MM.1S (cell line): ENCODE measurements at regions not wholly inside any gene's neighbourhood (a gene's known extent, or its start where the extent isn't known, plus 50 kb on each side); places are given as distances from the start of the nearest gene placed in this dataset.
"Not testable (repeated sequence)": the region's sequence is repeated elsewhere in the genome, so short reads cannot be mapped to it uniquely, and the experiment has no call there.

Source experiments
- DNase-seq: peaks from one replicate; pipeline ENCODE4 v3.0.0-alpha.2; 2015
- H2AFZ ChIP-seq: fragments of 300-600 bp; sonication (generic); 2 replicates; pipeline ENCODE4 v1.6.0; 2016; ENCODE audit warnings: antibody characterized with exemption, low read length
- H3F3A ChIP-seq: fragments of 300-600 bp; sonication (generic); 2 replicates; pipeline ENCODE4 v1.6.1; 2016; ENCODE audit warnings: mild to moderate bottlenecking, antibody characterized with exemption, low read length, moderate library complexity, mixed read lengths; ENCODE audit not compliant: insufficient read depth
- H3K27ac ChIP-seq: fragments of 300-600 bp; sonication (generic); 2 replicates; pipeline ENCODE4 v1.5.1; 2016; ENCODE audit warnings: mild to moderate bottlenecking, low read length
- H3K27me3 ChIP-seq: fragments of 300-600 bp; sonication (generic); replicated peaks from 2 replicates; pipeline ENCODE4 v1.6.0; 2016; ENCODE audit warnings: low read length; ENCODE audit not compliant: insufficient read depth
- H3K36me3 ChIP-seq: fragments of 300-600 bp; sonication (generic); replicated peaks from 2 replicates; pipeline ENCODE4 v1.6.1; 2016; ENCODE audit warnings: mild to moderate bottlenecking, low read length, mixed read lengths; ENCODE audit not compliant: insufficient read depth
- H3K4me1 ChIP-seq: fragments of 300-600 bp; sonication (generic); 2 replicates; pipeline ENCODE4 v1.6.1; 2016; ENCODE audit warnings: low read length, mixed read lengths
- H3K4me2 ChIP-seq: fragments of 300-600 bp; sonication (generic); 2 replicates; pipeline ENCODE4 v1.6.0; 2016; ENCODE audit warnings: low read depth, low read length
- H3K4me3 ChIP-seq: fragments of 300-600 bp; sonication (generic); 2 replicates; pipeline ENCODE4 v1.5.1; 2016; ENCODE audit warnings: low read length, mixed read lengths
- H3K79me2 ChIP-seq: fragments of 300-600 bp; sonication (generic); 2 replicates; pipeline ENCODE4 v1.6.1; 2016; ENCODE audit warnings: mixed run types, low read length, mixed read lengths
- H3K9ac ChIP-seq: fragments of 300-600 bp; sonication (generic); 2 replicates; pipeline ENCODE4 v1.6.1; 2016; ENCODE audit warnings: low read length, mixed read lengths
- H3K9me2 ChIP-seq: fragments of 300-600 bp; sonication (generic); replicated peaks from 2 replicates; pipeline ENCODE4 v1.6.1; 2016; ENCODE audit warnings: mild to moderate bottlenecking, low read length, mixed read lengths; ENCODE audit not compliant: insufficient read depth
- H3K9me3 ChIP-seq: fragments of 300-600 bp; sonication (generic); replicated peaks from 2 replicates; pipeline ENCODE4 v1.6.1; 2016; ENCODE audit warnings: mild to moderate bottlenecking, low read length, mixed read lengths; ENCODE audit not compliant: insufficient read depth
- H4K20me1 ChIP-seq: fragments of 300-600 bp; sonication (generic); 2 replicates; pipeline ENCODE4 v1.6.1; 2016; ENCODE audit warnings: mild to moderate bottlenecking, low read length, moderate library complexity, mixed read lengths; ENCODE audit not compliant: insufficient read depth
- EZH2 ChIP-seq: fragments of 300-600 bp; sonication (generic); optimal IDR thresholded peaks from 2 replicates; pipeline ENCODE3; 2017; ENCODE audit warnings: low read depth, mild to moderate bottlenecking, antibody characterized with exemption, low read length, mixed read lengths
- EZH2phosphoT487 ChIP-seq: fragments of 300-600 bp; sonication (generic); IDR thresholded peaks from 2 replicates; pipeline ENCODE4 v1.6.1; 2018; ENCODE audit warnings: antibody characterized with exemption, low read length
- TF ChIP-seq, protein P1 (sequence below): fragments of 300-600 bp; sonication (generic); IDR thresholded peaks from 2 replicates; pipeline ENCODE4 v1.5.1; 2016; ENCODE audit warnings: antibody characterized with exemption, low read length, mixed read lengths

DNA sequence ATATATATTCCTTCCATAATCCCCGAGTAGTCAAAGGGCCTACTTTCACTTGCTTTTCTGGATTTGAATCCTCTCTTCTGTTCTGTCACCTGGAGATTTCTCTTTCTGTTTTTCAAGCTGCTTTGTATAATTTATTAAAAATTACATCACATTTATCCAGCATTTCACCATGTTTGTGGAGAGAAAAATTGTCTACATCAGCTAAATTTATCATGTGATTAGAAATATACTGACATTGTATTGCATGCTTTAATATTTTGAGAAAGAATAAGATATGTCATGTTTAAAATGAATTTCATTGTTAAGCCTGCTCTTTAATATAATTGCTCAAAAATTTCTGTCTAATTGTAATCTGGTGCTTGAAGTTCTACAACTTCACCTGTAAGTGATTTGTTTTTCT, 323.1 kb upstream of the DKK2 start:
- Histone ChIP-seq H3K4me1 (no peaks in the 10 kb centered on the region), H2AFZ (no peak overlapping the region), H3K36me3 (no peaks in the 10 kb centered on the region), H3K27ac (no peak overlapping the region), H3F3A (no peaks in the 10 kb centered on the region), H3K79me2 (no peaks in the 10 kb centered on the region), H3K9me2 (no peaks in the 10 kb centered on the region), H3K9ac (no peak overlapping the region), H3K4me2 (no peak overlapping the region), H3K27me3 (no peaks in the 10 kb centered on the region), H3K9me3 (no peaks in the 10 kb centered on the region), H3K4me3 (no peak overlapping the region), H4K20me1 (no peaks in the 10 kb centered on the region)
- DNase-seq, result no peak
- TF ChIP-seq EZH2phosphoT487 (no peak), EZH2 (no peak)
- TF ChIP-seq, protein P1, sequence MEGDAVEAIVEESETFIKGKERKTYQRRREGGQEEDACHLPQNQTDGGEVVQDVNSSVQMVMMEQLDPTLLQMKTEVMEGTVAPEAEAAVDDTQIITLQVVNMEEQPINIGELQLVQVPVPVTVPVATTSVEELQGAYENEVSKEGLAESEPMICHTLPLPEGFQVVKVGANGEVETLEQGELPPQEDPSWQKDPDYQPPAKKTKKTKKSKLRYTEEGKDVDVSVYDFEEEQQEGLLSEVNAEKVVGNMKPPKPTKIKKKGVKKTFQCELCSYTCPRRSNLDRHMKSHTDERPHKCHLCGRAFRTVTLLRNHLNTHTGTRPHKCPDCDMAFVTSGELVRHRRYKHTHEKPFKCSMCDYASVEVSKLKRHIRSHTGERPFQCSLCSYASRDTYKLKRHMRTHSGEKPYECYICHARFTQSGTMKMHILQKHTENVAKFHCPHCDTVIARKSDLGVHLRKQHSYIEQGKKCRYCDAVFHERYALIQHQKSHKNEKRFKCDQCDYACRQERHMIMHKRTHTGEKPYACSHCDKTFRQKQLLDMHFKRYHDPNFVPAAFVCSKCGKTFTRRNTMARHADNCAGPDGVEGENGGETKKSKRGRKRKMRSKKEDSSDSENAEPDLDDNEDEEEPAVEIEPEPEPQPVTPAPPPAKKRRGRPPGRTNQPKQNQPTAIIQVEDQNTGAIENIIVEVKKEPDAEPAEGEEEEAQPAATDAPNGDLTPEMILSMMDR, result no peak

DNA sequence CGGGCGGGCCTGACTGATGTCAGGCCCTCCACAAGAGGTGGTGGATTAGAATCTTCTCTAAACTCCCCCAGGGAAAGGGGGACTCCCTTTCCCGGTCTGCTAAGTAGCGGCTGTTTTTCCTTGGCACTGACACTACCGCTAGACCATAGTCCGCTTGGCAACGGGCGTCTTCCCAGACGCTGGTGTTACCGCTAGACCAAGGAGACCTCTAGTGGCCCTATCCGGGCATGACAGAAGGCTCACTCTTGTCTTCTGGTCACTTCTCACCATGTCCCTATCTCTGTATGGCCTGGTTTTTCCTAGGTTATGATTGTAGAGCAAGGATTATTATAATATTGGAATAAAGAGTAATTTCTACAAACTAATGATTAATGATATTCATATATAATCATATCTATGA, 318.2 kb upstream of the DKK2 start:
- not testable (repeated sequence) for H3K4me2 ChIP-seq, H3K4me1 ChIP-seq, H4K20me1 ChIP-seq, DNase-seq, H3K27me3 ChIP-seq, H2AFZ ChIP-seq, H3F3A ChIP-seq, H3K9ac ChIP-seq, H3K36me3 ChIP-seq, H3K9me2 ChIP-seq, H3K27ac ChIP-seq, H3K9me3 ChIP-seq, H3K4me3 ChIP-seq, H3K79me2 ChIP-seq
- TF ChIP-seq, protein P1, result 0 out of 2 replicates have a peak, but pooled peaks have one; percentile 10

DNA sequence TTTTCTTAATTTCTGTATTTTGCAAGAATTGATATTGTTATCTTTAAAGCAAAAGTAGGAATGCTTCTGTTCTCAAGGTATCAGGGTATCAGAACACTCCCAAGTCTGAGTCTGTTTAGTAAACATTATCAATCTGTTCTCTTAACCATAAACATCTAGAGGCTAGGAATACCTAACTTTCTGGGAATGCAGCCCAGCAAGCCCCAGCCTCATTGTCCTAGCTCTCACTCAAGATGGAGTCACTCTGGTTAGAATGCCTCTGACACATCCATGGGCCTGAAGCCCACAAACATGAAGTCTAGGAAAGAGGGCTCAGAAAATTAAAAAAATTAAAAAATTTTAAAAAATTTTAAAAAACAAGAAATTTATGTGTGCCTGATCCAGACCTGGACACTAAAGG, 315.1 kb upstream of the DKK2 start:
- Histone ChIP-seq H3K9me2 (no peaks in the 10 kb centered on the region), H2AFZ (no peak overlapping the region), H3K79me2 (no peaks in the 10 kb centered on the region), H3K9me3 (no peaks in the 10 kb centered on the region), H3K9ac (no peak overlapping the region), H3K27ac (no peak overlapping the region), H3K36me3 (no peaks in the 10 kb centered on the region), H3K4me1 (no peaks in the 10 kb centered on the region), H4K20me1 (no peaks in the 10 kb centered on the region), H3K4me2 (no peak overlapping the region), H3K4me3 (no peak overlapping the region), H3F3A (no peaks in the 10 kb centered on the region), H3K27me3 (no peaks in the 10 kb centered on the region)
- TF ChIP-seq, protein P1, result no peak
- TF ChIP-seq EZH2 (no peak), EZH2phosphoT487 (no peak)
- DNase-seq, result no peak

DNA sequence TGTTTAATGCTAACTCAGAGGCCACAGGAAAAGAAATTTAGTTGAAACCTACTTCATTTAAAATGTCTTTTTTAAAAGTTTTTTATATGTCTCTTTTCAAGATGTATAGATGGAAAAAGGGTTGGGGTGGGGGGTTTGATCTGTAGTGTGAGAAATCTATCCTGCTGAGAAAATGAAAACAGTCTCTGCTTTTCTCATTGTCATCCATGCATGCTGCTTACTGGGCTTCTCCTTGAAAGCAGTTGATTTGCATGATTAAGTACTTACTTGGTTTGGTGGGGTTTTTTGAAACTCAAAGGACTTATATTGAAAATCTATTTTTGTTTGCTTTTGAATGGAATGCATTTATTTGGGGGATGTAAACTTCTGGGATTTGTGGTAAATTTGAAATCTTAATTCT, 313.6 kb upstream of the DKK2 start:
- no peak for TF ChIP-seq EZH2phosphoT487
- no peak for TF ChIP-seq EZH2
- TF ChIP-seq, protein P1, result no peak
- H3K9ac ChIP-seq, result no peak overlapping the region
- H3K4me1 ChIP-seq, result no peaks in the 10 kb centered on the region
- no peaks in the 10 kb centered on the region for H3K36me3 ChIP-seq
- H3F3A ChIP-seq, result no peaks in the 10 kb centered on the region
- no peak overlapping the region for H3K4me2 ChIP-seq
- no peaks in the 10 kb centered on the region for H3K79me2 ChIP-seq
- no peaks in the 10 kb centered on the region for H3K27me3 ChIP-seq
- H3K27ac ChIP-seq, result no peak overlapping the region
- no peak overlapping the region for H3K4me3 ChIP-seq
- no peaks in the 10 kb centered on the region for H4K20me1 ChIP-seq
- DNase-seq, result no peak
- H3K9me2 ChIP-seq, result no peaks in the 10 kb centered on the region
- H3K9me3 ChIP-seq, result no peaks in the 10 kb centered on the region
- H2AFZ ChIP-seq, result no peak overlapping the region
